Fibroblast of skin of scalp (primary cell): ENCODE measurements at regions not wholly inside any gene's neighbourhood (a gene's known extent, or its start where the extent isn't known, plus 50 kb on each side); places are given as distances from the start of the nearest gene placed in this dataset.
A peak's percentile ranks its signal among the peaks of the same experiment; 100 is the strongest.

ENCODE experiments used
- DNase-seq: peaks from one replicate; pipeline ENCODE4 v3.0.0-alpha.2; 2013

- no peak for DNase-seq
Observed at GRCh38 chr9:108674766-108675530, 180.8 kb downstream of the ACTL7B start.

GRCh38 chr9:108673386-108673785, 182.4 kb downstream of the ACTL7B start:
- peak; percentile 91 for DNase-seq

GRCh38 chr9:108672475-108673190, 183.2 kb downstream of the ACTL7B start:
- peak; percentile 53 for DNase-seq

- peak; percentile 98 for DNase-seq
Observed at GRCh38 chr9:108671794-108672193, 184.0 kb downstream of the ACTL7B start.

GRCh38 chr9:108671176-108671575, 184.6 kb downstream of the ACTL7B start:
- peak; percentile 80 for DNase-seq

GRCh38 chr9:108668938-108669335, 186.8 kb downstream of the ACTL7B start:
- peak; percentile 63 for DNase-seq

GRCh38 chr9:108668191-108668937, 187.4 kb downstream of the ACTL7B start:
- peak; percentile 61 for DNase-seq

- DNase-seq, result peak; percentile 36
Observed at GRCh38 chr9:108666240-108666784, 189.5 kb downstream of the ACTL7B start.

- no peak for DNase-seq
Observed at GRCh38 chr9:108665521-108666239, 190.1 kb downstream of the ACTL7B start.

GRCh38 chr9:108664309-108665255, 191.2 kb downstream of the ACTL7B start:
- DNase-seq, result peak; percentile 38

GRCh38 chr9:108663422-108663821, 192.4 kb downstream of the ACTL7B start:
- peak; percentile 38 for DNase-seq

- no peak for DNase-seq
Observed at GRCh38 chr9:108662956-108663355, 192.8 kb downstream of the ACTL7B start.

GRCh38 chr9:108662091-108662875, 193.5 kb downstream of the ACTL7B start:
- DNase-seq, result peak; percentile 54

GRCh38 chr9:108656566-108656965, 199.2 kb downstream of the ACTL7B start:
- DNase-seq, result no peak

GRCh38 chr9:108655818-108656217, 200.0 kb downstream of the ACTL7B start:
- no peak for DNase-seq

GRCh38 chr9:108654566-108654965, 201.2 kb downstream of the ACTL7B start:
- peak; percentile 44 for DNase-seq

GRCh38 chr9:108652851-108653250, 202.9 kb downstream of the ACTL7B start:
- DNase-seq, result no peak

- no peak for DNase-seq
Observed at GRCh38 chr9:108650826-108651225, 205.0 kb downstream of the ACTL7B start.

GRCh38 chr9:108645520-108645919, 210.3 kb downstream of the ACTL7B start:
- DNase-seq, result peak; percentile 69
